ENCODE measurements at regions not wholly inside any gene's neighbourhood (a gene's known extent, or its start where the extent isn't known, plus 50 kb on each side); places are given as distances from the start of the nearest gene placed in this dataset.

GRCh38 chr7:52959336-52959735 lies 76.1 kb upstream of the POM121L12 start:
- DNase-seq = no peak

DNA sequence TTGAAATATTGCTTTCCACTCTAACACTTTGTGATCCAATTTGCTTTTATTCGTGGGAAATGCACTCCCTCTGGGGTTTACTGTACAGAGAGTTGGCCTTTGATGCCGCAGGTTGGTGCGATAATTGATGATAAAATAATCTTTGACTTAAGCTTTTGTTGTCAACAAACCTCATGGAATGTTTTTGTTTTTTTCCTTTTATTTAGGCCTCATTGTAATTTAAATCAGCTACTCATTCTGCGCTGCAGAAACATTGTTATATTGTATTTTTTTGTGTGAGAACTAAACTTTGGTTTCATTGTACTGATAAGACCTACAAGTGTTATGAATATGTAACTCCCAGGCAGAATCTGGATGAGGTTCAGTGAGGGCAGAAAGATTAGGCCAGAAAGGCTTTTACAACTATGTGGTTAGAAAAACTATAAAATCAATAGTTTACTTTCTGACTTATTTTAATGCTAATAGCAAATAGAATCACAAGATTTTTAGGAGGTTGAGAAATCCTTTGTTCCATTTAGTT lies 76.8 kb upstream of the POM121L12 start:
- no peak overlapping the region for H3K27ac ChIP-seq
- H3K9me3 ChIP-seq (ENCODE audit: severe bottlenecking) = no peaks in the 10 kb centered on the region
- DNase-seq = no peak
- H3K27me3 ChIP-seq (ENCODE audit: insufficient read depth, low read depth, severe bottlenecking) = no peaks in the 10 kb centered on the region
- no peaks in the 10 kb centered on the region for H3K36me3 ChIP-seq
- TF ChIP-seq, protein P1, sequence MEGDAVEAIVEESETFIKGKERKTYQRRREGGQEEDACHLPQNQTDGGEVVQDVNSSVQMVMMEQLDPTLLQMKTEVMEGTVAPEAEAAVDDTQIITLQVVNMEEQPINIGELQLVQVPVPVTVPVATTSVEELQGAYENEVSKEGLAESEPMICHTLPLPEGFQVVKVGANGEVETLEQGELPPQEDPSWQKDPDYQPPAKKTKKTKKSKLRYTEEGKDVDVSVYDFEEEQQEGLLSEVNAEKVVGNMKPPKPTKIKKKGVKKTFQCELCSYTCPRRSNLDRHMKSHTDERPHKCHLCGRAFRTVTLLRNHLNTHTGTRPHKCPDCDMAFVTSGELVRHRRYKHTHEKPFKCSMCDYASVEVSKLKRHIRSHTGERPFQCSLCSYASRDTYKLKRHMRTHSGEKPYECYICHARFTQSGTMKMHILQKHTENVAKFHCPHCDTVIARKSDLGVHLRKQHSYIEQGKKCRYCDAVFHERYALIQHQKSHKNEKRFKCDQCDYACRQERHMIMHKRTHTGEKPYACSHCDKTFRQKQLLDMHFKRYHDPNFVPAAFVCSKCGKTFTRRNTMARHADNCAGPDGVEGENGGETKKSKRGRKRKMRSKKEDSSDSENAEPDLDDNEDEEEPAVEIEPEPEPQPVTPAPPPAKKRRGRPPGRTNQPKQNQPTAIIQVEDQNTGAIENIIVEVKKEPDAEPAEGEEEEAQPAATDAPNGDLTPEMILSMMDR (IDR thresholded peaks at IDR 0.05; ENCODE audit: low read depth, low read length) = no peak
- no peak overlapping the region for H3K4me3 ChIP-seq (ENCODE audit: low read depth, low read length)

More at GRCh38 chr7:52959336-52959735, 76.1 kb upstream of the POM121L12 start:
- Histone ChIP-seq H3K36me3 (no peaks in the 10 kb centered on the region), H3K27ac (no peak overlapping the region), H3K9me3 (ENCODE audit: severe bottlenecking) (no peaks in the 10 kb centered on the region), H3K4me3 (ENCODE audit: low read depth, low read length) (no peak overlapping the region), H3K27me3 (ENCODE audit: insufficient read depth, low read depth, severe bottlenecking) (no peaks in the 10 kb centered on the region)
- TF ChIP-seq, protein P1 (IDR thresholded peaks at IDR 0.05; ENCODE audit: low read depth, low read length) = no peak

DNA sequence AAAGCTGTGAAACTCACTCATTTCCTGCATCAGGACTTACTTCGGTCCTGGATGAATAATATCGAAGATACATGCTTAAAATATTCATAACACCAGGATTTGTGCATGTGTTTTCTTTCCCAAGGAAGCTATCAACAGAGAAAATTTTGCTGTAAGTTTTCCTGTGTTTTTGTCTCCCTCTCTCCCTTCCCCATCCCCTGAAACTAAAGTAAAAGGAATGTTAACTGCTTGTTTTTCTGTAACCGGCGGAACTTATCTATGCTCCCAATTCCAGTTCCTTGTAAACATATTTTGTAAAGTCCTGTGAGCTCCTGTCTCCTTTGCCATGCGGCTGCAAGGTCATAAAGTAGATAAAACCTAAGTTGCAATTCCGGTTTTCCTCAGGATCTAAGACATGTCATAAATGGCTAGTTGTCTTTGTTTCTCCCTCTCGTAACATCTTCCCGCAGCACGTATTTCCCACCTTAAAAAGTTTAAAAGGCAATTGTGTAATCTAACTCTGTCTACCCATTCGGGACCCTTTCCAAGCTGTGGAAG lies 79.0 kb upstream of the POM121L12 start:
- Histone ChIP-seq H3K9me3 (ENCODE audit: severe bottlenecking) (no peaks in the 10 kb centered on the region), H3K27ac (no peak overlapping the region), H3K36me3 (no peaks in the 10 kb centered on the region), H3K27me3 (ENCODE audit: insufficient read depth, low read depth, severe bottlenecking) (no peaks in the 10 kb centered on the region), H3K4me3 (ENCODE audit: low read depth, low read length) (no peak overlapping the region)
- no peak for DNase-seq
- TF ChIP-seq, protein P1 (IDR thresholded peaks at IDR 0.05; ENCODE audit: low read depth, low read length) = no peak

DNA sequence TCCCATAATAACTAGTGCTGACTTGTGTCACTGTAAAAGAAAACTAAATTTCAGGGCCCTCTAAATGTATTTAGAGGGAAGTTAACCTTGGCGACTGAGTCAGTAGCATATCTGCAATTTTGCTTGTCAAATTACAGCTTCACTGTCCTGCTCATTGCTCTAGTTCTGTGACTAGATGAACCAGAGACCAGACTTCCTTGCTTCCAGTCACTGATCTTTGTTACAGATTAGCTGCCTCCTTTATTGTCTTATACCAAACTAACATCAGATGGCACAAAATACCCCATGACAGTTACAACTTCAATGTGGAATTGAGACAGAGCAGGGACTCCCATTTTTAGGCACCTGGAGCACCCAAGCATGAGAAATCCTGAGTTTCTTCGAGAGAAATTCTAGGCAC lies 79.9 kb upstream of the POM121L12 start:
- DNase-seq = no peak
- H3K27ac ChIP-seq = no peak overlapping the region
- no peak overlapping the region for H3K4me3 ChIP-seq (ENCODE audit: low read depth, low read length)
- TF ChIP-seq, protein P1 (IDR thresholded peaks at IDR 0.05; ENCODE audit: low read depth, low read length) = no peak
- H3K9me3 ChIP-seq (ENCODE audit: severe bottlenecking) = no peaks in the 10 kb centered on the region
- H3K27me3 ChIP-seq (ENCODE audit: insufficient read depth, low read depth, severe bottlenecking) = no peaks in the 10 kb centered on the region
- H3K36me3 ChIP-seq = no peaks in the 10 kb centered on the region

DNA sequence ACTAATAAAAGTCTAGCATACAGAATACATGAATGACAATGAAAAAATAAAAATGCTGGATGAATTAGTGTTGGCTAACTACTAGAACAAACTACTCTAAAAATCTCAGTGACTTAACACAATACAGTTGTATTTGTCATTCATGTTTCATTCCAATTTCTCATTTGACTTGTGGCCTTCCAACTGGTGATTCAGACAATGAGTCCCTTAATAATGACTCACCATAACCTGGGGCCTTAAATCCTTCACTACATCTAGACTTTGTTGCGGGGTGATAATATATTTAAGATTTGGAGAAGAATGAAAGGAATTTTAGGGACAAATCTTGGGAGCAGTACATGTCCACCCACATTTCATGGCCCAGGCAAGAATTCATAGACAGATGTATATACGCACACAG lies 90.5 kb upstream of the POM121L12 start:
- Histone ChIP-seq H3K36me3 (no peaks in the 10 kb centered on the region), H3K27ac (no peak overlapping the region), H3K27me3 (ENCODE audit: insufficient read depth, low read depth, severe bottlenecking) (no peaks in the 10 kb centered on the region), H3K9me3 (ENCODE audit: severe bottlenecking) (no peaks in the 10 kb centered on the region), H3K4me3 (ENCODE audit: low read depth, low read length) (no peak overlapping the region)
- TF ChIP-seq, protein P1 (IDR thresholded peaks at IDR 0.05; ENCODE audit: low read depth, low read length) = no peak
- DNase-seq = no peak

- Histone ChIP-seq H3K27ac (no peak overlapping the region), H3K4me3 (ENCODE audit: low read depth, low read length) (no peak overlapping the region), H3K36me3 (no peaks in the 10 kb centered on the region), H3K27me3 (ENCODE audit: insufficient read depth, low read depth, severe bottlenecking) (no peaks in the 10 kb centered on the region), H3K9me3 (ENCODE audit: severe bottlenecking) (no peaks in the 10 kb centered on the region)
- TF ChIP-seq, protein P1 (IDR thresholded peaks at IDR 0.05; ENCODE audit: low read depth, low read length) = no peak
- no peak for DNase-seq
These were observed 95.0 kb upstream of the POM121L12 start for GRCh38 chr7:52940481-52940880.

Measured in WERI-Rb-1 (cell line).